HG02798 (cell line): ENCODE measurements at regions not wholly inside any gene's neighbourhood (a gene's known extent, or its start where the extent isn't known, plus 50 kb on each side); places are given as distances from the start of the nearest gene placed in this dataset.

Experiments
- ATAC-seq: cut with Tn5 transposase; IDR thresholded peaks from one replicate; pipeline ENCODE4 v1.9.1; 2021; ENCODE audit warnings: mild to moderate bottlenecking; ENCODE audit not compliant: unreplicated experiment, poor library complexity

DNA sequence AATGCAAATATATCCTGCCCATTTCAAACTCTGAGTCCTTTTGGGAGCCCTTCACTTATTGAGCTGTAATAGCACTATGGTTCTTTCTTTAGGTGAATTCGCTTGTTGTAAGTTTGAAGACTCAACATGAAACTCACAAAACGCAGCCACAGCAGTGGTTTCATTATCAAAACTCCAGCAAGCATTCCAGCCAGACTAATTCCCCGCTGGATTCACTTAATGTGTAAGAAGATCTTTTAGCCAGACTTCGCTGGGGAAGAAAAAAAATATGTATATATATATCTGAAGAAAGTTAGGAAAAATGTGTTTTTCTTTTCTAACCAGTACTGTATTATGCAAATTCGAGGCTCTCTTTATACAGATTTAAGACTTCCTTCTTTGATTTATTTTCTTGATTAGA lies 241.1 kb downstream of the WNT5A start:
- no peak for ATAC-seq

DNA sequence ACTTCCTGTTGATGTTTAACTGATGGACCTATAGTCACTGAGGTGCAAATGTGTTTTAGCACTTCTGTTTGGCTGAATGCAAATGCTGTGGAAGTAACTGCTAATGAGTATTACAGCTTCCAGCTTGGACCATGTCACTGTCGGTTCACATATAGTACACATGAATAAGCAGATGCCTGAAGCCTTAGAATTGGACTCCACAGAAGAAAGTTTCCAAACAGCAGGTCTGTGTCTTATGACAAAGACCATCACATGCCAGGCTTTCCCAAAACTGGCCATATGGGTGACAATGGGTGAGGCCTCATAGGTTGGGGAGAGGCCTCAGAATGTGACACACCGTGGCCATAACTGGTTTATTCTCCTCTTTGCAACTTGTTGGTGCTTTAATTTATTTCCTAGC lies 241.8 kb downstream of the WNT5A start:
- ATAC-seq = no peak

DNA sequence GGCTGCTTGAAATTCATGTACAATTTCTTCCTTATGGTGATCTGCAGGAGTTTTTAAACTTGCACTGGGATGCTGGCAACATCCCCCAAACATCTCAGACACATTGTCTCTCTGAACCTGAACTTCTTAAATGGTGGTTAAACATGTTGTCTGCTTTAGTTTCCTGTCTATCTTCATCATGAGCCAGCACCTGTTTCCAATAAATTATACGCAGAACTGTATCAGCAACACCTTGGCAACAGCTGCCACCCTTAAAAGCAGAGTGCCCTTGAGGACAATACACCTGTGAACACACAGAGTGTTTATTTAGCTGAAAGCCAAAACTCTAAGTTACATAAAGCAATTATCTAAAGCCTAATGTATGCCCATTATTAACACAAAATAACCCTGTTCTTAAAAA lies 242.9 kb downstream of the WNT5A start:
- ATAC-seq = no peak

DNA sequence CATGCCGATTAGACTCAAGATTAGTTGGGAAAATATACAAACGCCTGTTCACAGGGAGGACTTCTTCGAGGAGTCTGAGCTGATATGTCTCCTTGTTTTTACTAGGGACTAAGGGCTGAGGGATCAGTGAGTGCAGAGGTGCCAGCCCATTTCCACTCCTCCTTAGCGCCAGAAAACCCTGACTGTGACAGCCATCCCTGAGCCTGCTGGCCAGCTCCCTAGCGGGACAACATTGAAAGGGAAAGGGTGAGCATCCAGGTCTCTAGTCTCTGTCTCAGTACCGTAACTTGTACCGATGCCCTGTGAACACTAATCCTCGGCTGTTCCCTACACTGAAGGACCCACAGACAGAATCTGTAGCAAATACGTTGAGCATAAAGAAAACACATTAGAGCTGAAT lies 243.4 kb downstream of the WNT5A start:
- no peak for ATAC-seq

DNA sequence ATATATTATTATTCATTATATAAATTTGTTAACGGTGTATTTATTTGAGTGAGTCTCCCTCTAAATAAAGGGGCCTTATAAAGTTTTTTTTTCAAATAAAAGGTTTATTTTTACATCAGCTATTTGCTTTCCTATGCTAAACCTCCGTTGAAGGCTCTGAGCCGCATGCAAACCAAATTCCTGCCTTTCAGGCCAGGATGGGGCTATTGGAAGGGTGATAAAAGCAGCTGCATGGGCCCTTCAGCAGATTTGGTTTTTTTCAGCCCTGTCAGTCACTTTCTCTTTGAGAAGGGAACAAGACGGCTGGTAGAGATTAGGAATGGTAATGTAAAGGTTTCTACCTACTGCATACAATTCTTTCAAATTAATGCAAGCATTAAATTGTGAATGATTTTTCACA lies 244.2 kb downstream of the WNT5A start:
- ATAC-seq = no peak

DNA sequence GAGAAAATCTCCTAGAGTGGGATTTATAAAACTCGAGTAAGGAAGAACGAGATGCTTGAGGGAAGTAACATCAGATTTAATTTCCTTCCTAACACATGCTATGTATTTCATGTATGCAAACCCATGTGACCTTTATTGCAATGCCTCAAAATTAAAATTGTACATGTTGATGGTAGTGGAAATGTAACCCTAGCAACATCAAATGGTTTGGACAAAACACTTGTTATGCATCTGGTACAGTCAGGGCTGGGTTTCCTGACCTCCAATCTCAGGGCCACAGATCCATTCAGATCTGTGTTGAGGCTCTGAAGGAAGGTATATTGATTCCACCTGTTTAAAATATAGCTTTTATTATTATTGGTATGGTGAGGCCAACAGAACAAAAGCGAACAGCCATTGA lies 246.0 kb downstream of the WNT5A start:
- ATAC-seq = no peak

DNA sequence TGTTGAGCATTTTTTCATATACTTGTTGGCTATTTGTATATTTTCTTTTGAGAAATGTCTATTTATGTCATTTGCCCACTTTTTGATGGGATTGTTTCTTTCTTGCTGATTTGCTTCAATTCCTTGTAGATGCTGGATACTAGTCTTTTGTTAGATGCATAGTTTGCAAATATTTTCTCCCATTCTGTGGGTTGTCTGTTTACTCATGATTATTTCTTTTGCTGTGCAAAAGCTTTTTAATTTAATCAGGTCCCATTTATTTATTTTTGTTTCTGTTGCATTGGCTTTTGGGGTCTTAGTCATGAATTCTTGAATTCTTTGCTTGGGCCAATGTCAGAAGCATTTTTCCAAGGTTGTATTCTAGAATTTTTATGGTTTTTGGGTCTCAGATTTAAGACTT lies 251.7 kb downstream of the WNT5A start:
- no peak for ATAC-seq

DNA sequence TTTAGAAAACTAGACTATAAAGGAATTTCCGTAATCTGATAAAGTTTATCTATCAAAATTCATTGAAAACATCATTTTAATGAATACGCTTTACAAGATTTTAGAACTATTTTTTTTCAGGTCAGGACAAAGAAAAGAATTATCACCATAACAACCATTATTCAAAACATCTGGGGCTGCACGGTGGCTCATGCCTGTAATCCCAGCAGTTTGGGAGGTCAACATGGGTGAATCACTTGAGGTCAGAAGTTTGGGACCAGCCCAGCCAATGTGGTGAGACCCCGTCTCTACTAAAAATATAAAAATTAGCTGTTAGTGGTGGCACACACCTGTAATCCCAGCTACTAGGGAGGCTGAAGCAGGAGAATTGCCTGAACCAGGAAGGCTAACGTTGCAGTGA lies 260.4 kb downstream of the WNT5A start:
- no peak for ATAC-seq

DNA sequence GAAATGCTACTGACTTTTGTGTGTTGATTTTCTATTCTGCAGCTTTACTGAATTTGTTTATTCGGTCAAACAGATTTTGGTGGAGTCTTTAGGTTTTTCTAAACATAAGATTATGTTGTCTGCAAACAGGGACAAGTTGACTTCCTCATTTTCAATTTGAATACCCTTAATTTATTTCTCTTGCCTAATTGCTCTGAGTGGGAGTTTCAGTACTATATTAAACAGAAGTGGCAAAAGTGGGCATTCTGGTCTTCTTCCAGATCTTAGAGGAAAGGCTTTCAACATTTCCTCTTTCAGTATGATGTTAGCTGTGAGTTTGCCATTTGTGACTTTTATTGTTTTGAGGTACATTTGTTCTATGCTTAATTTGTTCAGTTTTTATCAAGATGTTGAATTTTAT lies 268.5 kb downstream of the WNT5A start:
- no peak for ATAC-seq

DNA sequence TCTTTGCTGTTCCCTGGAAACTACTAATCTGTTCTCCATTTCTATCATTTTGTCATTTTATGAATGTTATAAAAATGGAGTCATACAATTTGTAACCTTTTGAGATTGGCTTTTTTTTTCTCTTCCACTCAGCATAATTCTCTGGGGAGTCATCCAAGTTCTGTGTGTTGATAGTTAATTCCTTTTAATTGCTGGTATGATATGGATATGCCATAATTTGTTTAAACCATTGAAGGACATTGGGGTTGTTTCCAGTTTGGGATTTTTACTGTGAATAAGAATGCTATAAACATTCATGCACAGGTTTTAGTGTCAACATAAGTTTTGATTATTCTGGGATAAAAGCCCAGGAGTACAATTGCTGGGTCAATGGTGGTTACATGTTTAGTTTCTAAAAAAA lies 279.4 kb downstream of the WNT5A start:
- no peak for ATAC-seq

DNA sequence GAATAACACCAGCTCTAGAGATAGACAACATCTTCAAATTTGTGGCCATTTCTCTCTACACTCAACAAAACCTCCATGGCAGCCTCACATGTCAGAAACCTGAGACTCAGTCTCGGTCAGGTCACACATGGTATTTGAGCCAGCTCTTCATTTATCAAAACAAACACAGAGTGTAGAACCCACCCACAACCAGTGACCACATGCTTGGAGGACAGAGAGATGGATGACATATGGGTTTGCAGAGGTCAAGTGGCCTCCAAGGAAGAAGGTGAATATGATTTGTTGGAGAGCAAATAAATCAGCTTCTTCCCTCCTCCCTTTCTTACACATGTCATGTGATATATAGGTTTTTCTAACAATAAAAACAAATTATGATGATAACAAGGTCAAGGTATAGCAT lies 278.1 kb upstream of the LRTM1 start:
- ATAC-seq = no peak

DNA sequence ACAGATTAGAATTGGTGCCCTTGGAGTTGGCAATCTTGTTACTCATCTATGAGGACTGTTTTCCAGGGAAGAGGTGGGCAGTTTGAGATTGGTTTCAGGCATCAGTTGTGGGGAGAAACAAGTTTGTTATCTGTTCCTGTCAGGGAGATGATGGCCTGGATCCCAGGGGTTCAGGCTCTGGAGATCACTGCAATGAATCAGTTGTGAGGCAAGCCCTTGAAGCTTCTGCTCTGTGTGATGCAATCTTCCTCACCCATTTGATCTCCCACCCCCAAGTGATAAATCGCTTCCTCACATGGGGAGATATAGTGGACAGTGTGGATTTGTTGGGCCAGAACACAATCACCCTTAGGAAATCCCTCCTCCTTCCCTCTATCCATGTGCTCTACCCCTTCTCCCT lies 276.6 kb upstream of the LRTM1 start:
- no peak for ATAC-seq

DNA sequence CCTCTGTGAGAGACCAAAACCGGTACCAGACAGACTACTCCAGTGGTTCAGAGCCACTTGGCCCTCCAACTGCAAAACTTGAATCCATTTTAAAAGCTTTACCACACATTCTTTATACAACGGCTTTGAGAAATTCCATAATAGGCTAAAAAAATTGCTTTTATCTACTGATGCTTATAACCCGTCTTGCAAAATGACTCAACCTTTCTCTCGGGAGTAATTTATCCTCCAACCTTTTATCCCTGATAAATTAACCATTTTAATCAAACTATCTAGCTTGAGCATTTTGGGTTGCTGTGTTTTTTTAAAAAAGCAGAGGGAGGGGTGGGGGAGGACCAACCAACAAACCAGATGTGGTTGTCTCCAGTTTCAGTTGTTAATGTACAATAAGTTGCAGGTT lies 275.7 kb upstream of the LRTM1 start:
- ATAC-seq = no peak

DNA sequence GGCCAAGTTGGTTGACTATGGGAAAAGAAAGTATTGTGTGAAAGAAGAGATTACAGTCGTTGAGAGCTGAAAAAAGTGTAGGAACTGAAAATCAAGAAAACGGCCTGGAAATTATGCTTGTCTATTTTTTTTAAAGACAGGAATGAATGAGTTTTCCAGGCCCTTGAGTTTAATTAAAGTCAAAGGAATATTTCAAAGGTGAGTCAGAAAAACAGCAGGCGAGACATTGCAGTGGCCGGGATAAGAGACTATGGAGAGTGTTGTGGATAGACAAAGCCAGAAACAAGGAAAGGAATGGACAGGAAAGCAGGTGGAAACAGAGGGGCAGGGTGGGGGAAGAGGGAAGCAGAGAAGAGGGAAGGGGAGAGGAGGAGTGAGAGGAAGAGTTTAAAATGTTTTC lies 275.1 kb upstream of the LRTM1 start:
- ATAC-seq = no peak

DNA sequence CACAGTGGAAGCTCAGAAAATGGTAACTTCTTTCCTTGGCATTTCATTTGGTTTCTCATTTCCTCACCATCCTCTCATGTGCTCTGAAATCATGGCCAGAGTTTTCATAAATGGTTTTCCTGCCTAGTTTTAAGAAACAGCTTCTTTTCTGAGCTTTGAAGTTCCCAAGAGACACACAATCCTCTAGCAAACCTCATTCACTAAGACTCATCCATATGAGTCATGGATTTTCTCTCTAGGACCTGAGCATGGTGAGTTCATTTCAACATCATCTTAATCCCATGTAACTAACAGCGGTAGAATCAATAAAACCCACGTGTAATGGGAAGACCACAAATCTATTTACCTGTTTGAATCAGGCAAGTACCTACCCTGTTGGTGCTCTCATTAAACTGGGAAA lies 274.5 kb upstream of the LRTM1 start:
- ATAC-seq = no peak

DNA sequence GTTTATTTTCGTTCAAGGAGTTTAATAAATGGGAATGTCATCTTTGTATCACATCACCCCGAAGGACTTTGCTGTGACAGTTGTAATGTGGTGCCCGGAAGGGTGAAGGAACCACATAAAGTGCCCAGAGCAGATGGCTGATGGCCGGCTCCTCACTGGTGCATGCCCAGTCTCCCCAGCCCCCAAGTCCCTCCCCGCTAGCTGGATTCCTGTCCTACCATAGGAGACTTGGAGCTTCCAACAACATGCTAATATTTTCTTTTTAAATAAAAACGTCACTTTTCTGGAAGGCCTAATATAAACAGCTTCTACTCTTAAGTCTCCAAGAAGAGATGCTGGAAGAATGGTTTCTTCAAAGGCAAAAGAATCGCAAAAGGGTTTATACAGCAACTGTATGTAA lies 273.9 kb upstream of the LRTM1 start:
- ATAC-seq = no peak

DNA sequence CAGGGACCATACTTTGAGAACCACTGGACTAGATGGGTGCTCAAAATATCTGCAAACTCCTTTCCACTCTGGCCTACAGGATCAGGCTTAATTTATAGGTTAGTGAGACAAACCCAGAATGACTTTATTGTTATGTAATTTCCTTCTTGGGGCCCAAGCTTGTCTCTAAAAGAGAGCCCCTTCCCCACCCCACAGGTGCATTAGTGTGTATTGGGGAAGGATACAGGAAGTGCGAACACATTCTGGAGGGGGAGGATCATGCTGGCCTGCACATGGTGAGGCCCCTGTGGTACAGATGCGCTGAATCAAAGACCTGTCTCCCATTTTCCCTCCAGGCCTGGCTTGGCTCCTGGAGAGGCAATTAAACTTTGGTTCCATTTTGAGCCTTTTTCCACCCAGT lies 273.0 kb upstream of the LRTM1 start:
- ATAC-seq = no peak

DNA sequence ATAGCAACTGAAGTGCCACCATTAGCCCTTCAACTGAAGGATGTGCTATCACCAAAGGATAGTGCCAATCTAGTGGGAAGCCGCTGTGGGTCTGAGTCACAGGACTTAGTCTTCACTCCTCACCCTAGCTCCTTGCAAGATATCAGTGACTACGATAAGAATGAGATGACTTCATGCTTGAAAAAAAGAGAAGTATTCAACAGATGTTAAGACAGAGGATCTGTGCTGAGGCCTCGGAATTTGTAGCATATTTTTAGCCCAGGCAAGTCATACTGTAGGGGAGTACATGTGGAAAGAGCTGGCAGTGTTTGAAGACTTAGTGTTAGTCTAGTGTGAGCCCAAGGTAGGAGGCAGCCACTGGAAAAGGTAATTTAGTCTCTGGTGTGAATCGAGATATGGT lies 270.7 kb upstream of the LRTM1 start:
- no peak for ATAC-seq

DNA sequence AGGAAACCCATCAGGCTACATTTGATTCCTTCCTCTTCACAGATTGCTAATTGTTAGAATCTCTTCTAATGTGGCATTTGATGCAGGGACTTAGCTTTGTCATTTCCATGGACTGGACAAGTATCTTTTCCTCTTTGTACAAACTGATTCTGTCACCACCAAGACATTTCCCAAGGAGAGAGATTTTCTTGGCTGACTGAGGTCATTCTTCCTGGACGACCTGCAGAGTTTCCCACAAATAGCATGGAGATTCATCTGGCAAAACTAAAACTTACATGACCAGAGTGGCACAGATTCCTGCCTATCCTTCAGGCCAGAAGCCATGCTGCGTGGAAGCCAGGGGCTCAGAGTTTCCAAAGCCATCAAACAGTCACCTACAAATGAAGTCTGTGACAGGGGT lies 269.2 kb upstream of the LRTM1 start:
- ATAC-seq = no peak

DNA sequence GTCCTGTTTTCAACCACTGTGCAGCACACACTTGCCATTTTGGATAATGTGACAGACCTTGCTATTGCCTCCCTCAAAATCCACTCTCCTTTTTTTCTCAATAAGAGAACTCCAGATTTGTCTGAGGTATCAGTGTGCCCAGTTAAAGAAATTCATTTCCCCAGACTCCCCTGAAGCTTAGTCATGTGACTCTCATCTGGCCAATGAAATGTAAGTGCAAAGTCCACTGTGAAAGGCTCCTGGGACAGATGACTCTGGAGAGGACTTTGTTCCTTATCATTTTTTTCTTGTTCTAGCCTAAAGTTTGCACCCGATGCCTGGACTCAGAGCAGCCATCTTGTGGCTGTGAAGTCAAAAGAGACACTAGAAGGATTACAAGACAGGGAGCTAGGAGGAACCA lies 268.6 kb upstream of the LRTM1 start:
- no peak for ATAC-seq

DNA sequence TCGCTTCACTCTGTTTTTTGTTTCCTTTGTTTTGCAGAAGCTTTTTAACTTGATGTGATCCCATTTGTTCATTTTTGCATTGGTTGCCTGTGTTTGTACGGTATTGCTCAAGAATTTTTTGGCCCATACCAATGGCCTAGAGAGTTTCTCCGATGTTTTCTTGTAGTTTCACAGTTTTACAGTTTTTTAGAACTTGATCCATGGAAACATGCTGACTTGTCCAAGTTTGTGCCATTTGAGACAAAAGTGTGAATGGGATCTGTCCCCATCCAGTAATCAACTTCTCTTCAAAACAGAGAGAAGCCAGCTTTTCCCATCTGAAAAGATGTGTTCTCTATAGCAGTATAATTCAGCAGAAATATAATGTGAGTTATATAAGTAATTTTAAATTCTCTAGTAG lies 266.5 kb upstream of the LRTM1 start:
- ATAC-seq = no peak

DNA sequence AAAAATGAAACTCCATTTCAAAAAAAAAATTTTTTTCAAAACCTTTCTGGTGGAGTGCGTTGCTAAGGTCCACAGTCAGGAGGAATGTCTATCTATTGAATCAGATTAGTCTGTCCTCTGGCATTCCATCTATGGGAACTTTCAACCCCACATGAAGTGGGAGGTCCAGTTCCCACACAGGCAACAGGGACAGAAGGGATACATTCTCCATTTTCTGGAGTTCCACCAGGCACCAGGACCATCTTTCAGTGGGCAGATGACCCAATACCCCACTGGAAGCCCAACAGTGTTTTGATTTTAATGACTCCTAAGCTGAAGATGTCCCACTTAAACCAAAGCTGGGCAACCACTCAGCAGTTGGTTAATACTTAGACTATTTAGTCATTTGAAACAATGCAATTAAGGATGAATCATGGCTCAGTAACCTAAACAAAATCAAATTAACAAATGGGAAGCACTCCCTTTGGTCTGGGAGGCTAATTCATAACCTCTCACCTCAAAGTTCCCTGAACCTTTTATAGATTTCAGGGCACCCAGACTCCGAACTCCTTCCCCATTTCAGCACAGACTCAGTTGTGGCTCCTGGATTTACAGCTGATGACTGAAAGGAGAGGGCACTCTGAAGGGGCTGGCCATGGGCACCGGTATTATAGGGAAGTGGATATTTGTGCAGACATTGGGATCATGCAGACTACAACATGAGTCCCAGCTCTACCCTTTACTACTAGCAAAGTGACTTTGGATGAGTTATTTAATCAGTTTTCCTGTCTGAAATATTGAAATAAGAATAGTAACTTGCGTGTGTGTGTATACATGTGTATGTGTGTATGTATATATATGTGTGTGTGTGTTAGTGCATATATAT lies 264.3 kb upstream of the LRTM1 start:
- no peak for ATAC-seq

DNA sequence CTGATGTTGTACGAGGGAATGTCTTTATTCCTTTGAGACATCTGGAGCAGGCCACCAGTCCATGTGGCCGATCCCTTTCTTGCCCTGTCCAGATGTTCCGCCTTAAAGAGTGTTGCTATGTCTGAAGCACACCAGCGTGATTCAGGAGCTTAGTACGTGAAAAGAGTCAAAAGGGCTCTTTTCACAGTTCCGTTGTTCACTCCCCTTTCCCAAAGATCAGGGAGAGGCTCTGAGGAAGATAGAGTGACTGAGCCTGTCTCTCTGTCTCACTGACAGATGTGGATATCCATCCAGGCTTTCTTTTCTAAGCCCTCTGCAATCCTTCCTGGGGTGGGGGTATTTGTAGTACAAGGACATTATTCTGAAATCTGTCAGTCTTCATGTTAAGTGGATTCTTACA lies 262.5 kb upstream of the LRTM1 start:
- ATAC-seq = no peak
